HEK293 (cell line): ENCODE measurements at regions not wholly inside any gene's neighbourhood (a gene's known extent, or its start where the extent isn't known, plus 50 kb on each side); places are given as distances from the start of the nearest gene placed in this dataset.

Experiments used
- BCL11A ChIP-seq: fragments of 450-650 bp; formaldehyde crosslinking; IDR thresholded peaks from 2 replicates; pipeline ENCODE4 v1.5.1; 2016; ENCODE audit warnings: low read depth, missing biosample characterization, missing genetic modification characterization
- CTCF ChIP-seq: fragments of 450-650 bp; formaldehyde crosslinking; IDR thresholded peaks from 2 replicates; pipeline ENCODE4 v1.5.1; 2016; ENCODE audit warnings: missing biosample characterization, missing genetic modification characterization
- KLF7 ChIP-seq: fragments of 450-650 bp; formaldehyde crosslinking; IDR thresholded peaks from 2 replicates; pipeline ENCODE4 v1.5.1; 2016; ENCODE audit warnings: missing biosample characterization, missing genetic modification characterization, borderline replicate concordance
- ZBTB10 ChIP-seq: fragments of 450-650 bp; formaldehyde crosslinking; IDR thresholded peaks from 2 replicates; pipeline ENCODE4 v1.5.1; 2016; ENCODE audit warnings: missing biosample characterization, missing genetic modification characterization
- ZEB2 ChIP-seq: fragments of 450-650 bp; formaldehyde crosslinking; IDR thresholded peaks from 2 replicates; pipeline ENCODE4 v1.5.1; 2016; ENCODE audit warnings: missing biosample characterization, missing genetic modification characterization
- ZNF18 ChIP-seq: fragments of 450-650 bp; formaldehyde crosslinking; IDR thresholded peaks from 2 replicates; pipeline ENCODE4 v1.5.1; 2016; ENCODE audit warnings: missing biosample characterization, missing genetic modification characterization
- ZNF248 ChIP-seq: fragments of 450-650 bp; formaldehyde crosslinking; IDR thresholded peaks from 2 replicates; pipeline ENCODE4 v1.5.1; 2017; ENCODE audit warnings: missing biosample characterization, missing genetic modification characterization

- TF ChIP-seq ZEB2 (tag by site-specific recombination) (no peak), CTCF (tag by site-specific recombination) (no peak), ZNF18 (tag by site-specific recombination) (no peak), BCL11A (tag by site-specific recombination) (no peak), ZNF248 (tag by site-specific recombination) (no peak), KLF7 (tag by site-specific recombination) (no peak), ZBTB10 (tag by site-specific recombination) (no peak)
Measured at GRCh38 chr2:41913921-41914609, 133.8 kb upstream of the PKDCC start.
